ENCODE measurements at regions not wholly inside any gene's neighbourhood (a gene's known extent, or its start where the extent isn't known, plus 50 kb on each side); places are given as distances from the start of the nearest gene placed in this dataset.
A peak's percentile ranks its signal among the peaks of the same experiment; 100 is the strongest.

GRCh38 chr9:81847181-81847915 lies 80.9 kb upstream of the SPATA31D4 start:
- Histone ChIP-seq H3K27me3 (ENCODE audit: insufficient read depth, low read length) (no peaks in the 10 kb centered on the region), H3K4me1 (ENCODE audit: control insufficient read depth, insufficient read depth, low read length, unreplicated experiment) (peaks cover 16% of the 10 kb centered on the region), H3K4me3 (ENCODE audit: low read depth, low read length) (no peak overlapping the region), H2AFZ (ENCODE audit: low read length, unreplicated experiment) (no peak overlapping the region), H3K27ac (ENCODE audit: low read depth, low read length) (no peak overlapping the region), H3K79me2 (ENCODE audit: control insufficient read depth, insufficient read depth, low read length, unreplicated experiment) (no peaks in the 10 kb centered on the region), H3K36me3 (ENCODE audit: insufficient read depth, low read length) (no peaks in the 10 kb centered on the region)

GRCh38 chr9:81848472-81848871 lies 79.8 kb upstream of the SPATA31D4 start:
- H2AFZ ChIP-seq (ENCODE audit: low read length, unreplicated experiment) = peak overlapping the region; percentile 50
- H3K36me3 ChIP-seq (ENCODE audit: insufficient read depth, low read length) = no peaks in the 10 kb centered on the region
- H3K4me1 ChIP-seq (ENCODE audit: control insufficient read depth, insufficient read depth, low read length, unreplicated experiment) = peaks cover 12% of the 10 kb centered on the region
- no peaks in the 10 kb centered on the region for H3K79me2 ChIP-seq (ENCODE audit: control insufficient read depth, insufficient read depth, low read length, unreplicated experiment)
- H3K4me3 ChIP-seq (ENCODE audit: low read depth, low read length) = no peak overlapping the region
- no peak overlapping the region for H3K27ac ChIP-seq (ENCODE audit: low read depth, low read length)
- H3K27me3 ChIP-seq (ENCODE audit: insufficient read depth, low read length) = no peaks in the 10 kb centered on the region

- H3K27me3 ChIP-seq (ENCODE audit: insufficient read depth, low read length) = no peaks in the 10 kb centered on the region
- no peak overlapping the region for H3K27ac ChIP-seq (ENCODE audit: low read depth, low read length)
- H3K79me2 ChIP-seq (ENCODE audit: control insufficient read depth, insufficient read depth, low read length, unreplicated experiment) = no peaks in the 10 kb centered on the region
- H2AFZ ChIP-seq (ENCODE audit: low read length, unreplicated experiment) = no peak overlapping the region
- no peaks in the 10 kb centered on the region for H3K36me3 ChIP-seq (ENCODE audit: insufficient read depth, low read length)
- H3K4me3 ChIP-seq (ENCODE audit: low read depth, low read length) = no peak overlapping the region
- H3K4me1 ChIP-seq (ENCODE audit: control insufficient read depth, insufficient read depth, low read length, unreplicated experiment) = peaks cover 7% of the 10 kb centered on the region
Measured at GRCh38 chr9:81849631-81850259, 78.5 kb upstream of the SPATA31D4 start.

- Histone ChIP-seq H3K27ac (ENCODE audit: low read depth, low read length) (no peak overlapping the region), H3K79me2 (ENCODE audit: control insufficient read depth, insufficient read depth, low read length, unreplicated experiment) (no peaks in the 10 kb centered on the region), H3K4me1 (ENCODE audit: control insufficient read depth, insufficient read depth, low read length, unreplicated experiment) (peaks cover 10% of the 10 kb centered on the region), H3K36me3 (ENCODE audit: insufficient read depth, low read length) (no peaks in the 10 kb centered on the region), H3K4me3 (ENCODE audit: low read depth, low read length) (no peak overlapping the region), H3K27me3 (ENCODE audit: insufficient read depth, low read length) (no peaks in the 10 kb centered on the region), H2AFZ (ENCODE audit: low read length, unreplicated experiment) (no peak overlapping the region)
Measured at GRCh38 chr9:81850724-81851123, 77.5 kb upstream of the SPATA31D4 start.

- H2AFZ ChIP-seq (ENCODE audit: low read length, unreplicated experiment) = no peak overlapping the region
Measured at GRCh38 chr9:81851340-81851739, 76.9 kb upstream of the SPATA31D4 start.

GRCh38 chr9:81852820-81853219 lies 75.4 kb upstream of the SPATA31D4 start:
- no peaks in the 10 kb centered on the region for H3K36me3 ChIP-seq (ENCODE audit: insufficient read depth, low read length)
- H3K4me3 ChIP-seq (ENCODE audit: low read depth, low read length) = no peak overlapping the region
- H3K27ac ChIP-seq (ENCODE audit: low read depth, low read length) = no peak overlapping the region
- peaks cover 9% of the 10 kb centered on the region for H3K4me1 ChIP-seq (ENCODE audit: control insufficient read depth, insufficient read depth, low read length, unreplicated experiment)
- H2AFZ ChIP-seq (ENCODE audit: low read length, unreplicated experiment) = no peak overlapping the region
- no peaks in the 10 kb centered on the region for H3K27me3 ChIP-seq (ENCODE audit: insufficient read depth, low read length)
- H3K79me2 ChIP-seq (ENCODE audit: control insufficient read depth, insufficient read depth, low read length, unreplicated experiment) = no peaks in the 10 kb centered on the region

More at GRCh38 chr9:81851340-81851739, 76.9 kb upstream of the SPATA31D4 start:
- no peak overlapping the region for H3K27ac ChIP-seq (ENCODE audit: low read depth, low read length)
- H3K79me2 ChIP-seq (ENCODE audit: control insufficient read depth, insufficient read depth, low read length, unreplicated experiment) = no peaks in the 10 kb centered on the region
- peaks cover 13% of the 10 kb centered on the region for H3K4me1 ChIP-seq (ENCODE audit: control insufficient read depth, insufficient read depth, low read length, unreplicated experiment)
- no peak overlapping the region for H3K4me3 ChIP-seq (ENCODE audit: low read depth, low read length)
- no peaks in the 10 kb centered on the region for H3K36me3 ChIP-seq (ENCODE audit: insufficient read depth, low read length)
- no peaks in the 10 kb centered on the region for H3K27me3 ChIP-seq (ENCODE audit: insufficient read depth, low read length)

GRCh38 chr9:81855538-81855937 lies 72.7 kb upstream of the SPATA31D4 start:
- Histone ChIP-seq H3K27me3 (ENCODE audit: insufficient read depth, low read length) (no peaks in the 10 kb centered on the region), H3K4me1 (ENCODE audit: control insufficient read depth, insufficient read depth, low read length, unreplicated experiment) (peaks cover 6% of the 10 kb centered on the region), H2AFZ (ENCODE audit: low read length, unreplicated experiment) (no peak overlapping the region), H3K36me3 (ENCODE audit: insufficient read depth, low read length) (no peaks in the 10 kb centered on the region), H3K4me3 (ENCODE audit: low read depth, low read length) (no peak overlapping the region), H3K27ac (ENCODE audit: low read depth, low read length) (peak overlapping the region; percentile 50), H3K79me2 (ENCODE audit: control insufficient read depth, insufficient read depth, low read length, unreplicated experiment) (no peaks in the 10 kb centered on the region)

- Histone ChIP-seq H3K27me3 (ENCODE audit: insufficient read depth, low read length) (no peaks in the 10 kb centered on the region), H2AFZ (ENCODE audit: low read length, unreplicated experiment) (no peak overlapping the region), H3K4me1 (ENCODE audit: control insufficient read depth, insufficient read depth, low read length, unreplicated experiment) (peaks cover 10% of the 10 kb centered on the region), H3K36me3 (ENCODE audit: insufficient read depth, low read length) (no peaks in the 10 kb centered on the region), H3K4me3 (ENCODE audit: low read depth, low read length) (no peak overlapping the region), H3K27ac (ENCODE audit: low read depth, low read length) (no peak overlapping the region), H3K79me2 (ENCODE audit: control insufficient read depth, insufficient read depth, low read length, unreplicated experiment) (no peaks in the 10 kb centered on the region)
Measured at GRCh38 chr9:81858657-81859430, 69.4 kb upstream of the SPATA31D4 start.

- no peaks in the 10 kb centered on the region for H3K27me3 ChIP-seq (ENCODE audit: insufficient read depth, low read length)
- no peaks in the 10 kb centered on the region for H3K79me2 ChIP-seq (ENCODE audit: control insufficient read depth, insufficient read depth, low read length, unreplicated experiment)
- H2AFZ ChIP-seq (ENCODE audit: low read length, unreplicated experiment) = no peak overlapping the region
- H3K27ac ChIP-seq (ENCODE audit: low read depth, low read length) = no peak overlapping the region
- H3K36me3 ChIP-seq (ENCODE audit: insufficient read depth, low read length) = no peaks in the 10 kb centered on the region
- H3K4me1 ChIP-seq (ENCODE audit: control insufficient read depth, insufficient read depth, low read length, unreplicated experiment) = peaks cover 9% of the 10 kb centered on the region
- no peak overlapping the region for H3K4me3 ChIP-seq (ENCODE audit: low read depth, low read length)
Measured at GRCh38 chr9:81860581-81860980, 67.6 kb upstream of the SPATA31D4 start.

- peaks cover 5% of the 10 kb centered on the region for H3K4me1 ChIP-seq (ENCODE audit: control insufficient read depth, insufficient read depth, low read length, unreplicated experiment)
- H3K36me3 ChIP-seq (ENCODE audit: insufficient read depth, low read length) = no peaks in the 10 kb centered on the region
- H3K79me2 ChIP-seq (ENCODE audit: control insufficient read depth, insufficient read depth, low read length, unreplicated experiment) = no peaks in the 10 kb centered on the region
- peak overlapping the region; percentile 3 for H2AFZ ChIP-seq (ENCODE audit: low read length, unreplicated experiment)
- no peak overlapping the region for H3K27ac ChIP-seq (ENCODE audit: low read depth, low read length)
- H3K27me3 ChIP-seq (ENCODE audit: insufficient read depth, low read length) = no peaks in the 10 kb centered on the region
- no peak overlapping the region for H3K4me3 ChIP-seq (ENCODE audit: low read depth, low read length)
Measured at GRCh38 chr9:81861644-81862043, 66.6 kb upstream of the SPATA31D4 start.
